GM12891 (cell line): ENCODE measurements at regions not wholly inside any gene's neighbourhood (a gene's known extent, or its start where the extent isn't known, plus 50 kb on each side); places are given as distances from the start of the nearest gene placed in this dataset.

Source experiments
- POLR2A ChIP-seq: IDR thresholded peaks from 2 replicates; pipeline ENCODE4 v1.6.1; 2011; ENCODE audit warnings: low read depth, low read length, control low read depth
- POLR2AphosphoS5 ChIP-seq: IDR thresholded peaks from 2 replicates; pipeline ENCODE4 v1.6.1; 2011; ENCODE audit warnings: low read depth, low read length, control low read depth

- no peak for TF ChIP-seq POLR2A
- no peak for TF ChIP-seq POLR2AphosphoS5
These were observed 72.3 kb upstream of the ACTRT2 start for GRCh38 chr1:2948751-2949680.
